H9 (cell line): ENCODE measurements at regions not wholly inside any gene's neighbourhood (a gene's known extent, or its start where the extent isn't known, plus 50 kb on each side); places are given as distances from the start of the nearest gene placed in this dataset.

Experiments used
- DNase-seq: peaks from one replicate; pipeline ENCODE4 v3.0.0-alpha.2; 2017
- H2AFZ ChIP-seq: one replicate; pipeline ENCODE4 v1.6.1; 2013; ENCODE audit warnings: mild to moderate bottlenecking, low read length, control low read depth, moderate library complexity
- H2AK5ac ChIP-seq: 2 replicates; pipeline ENCODE4 v1.6.1; 2013; ENCODE audit warnings: low read length, control low read depth, mixed read lengths; ENCODE audit not compliant: insufficient read length
- H2BK120ac ChIP-seq: one replicate; pipeline ENCODE4 v1.6.1; 2013; ENCODE audit warnings: low read depth, mild to moderate bottlenecking, low read length, control low read depth, inconsistent platforms; ENCODE audit not compliant: poor library complexity, severe bottlenecking
- H2BK12ac ChIP-seq: 2 replicates; pipeline ENCODE4 v1.6.1; 2013; ENCODE audit warnings: low read length, control low read depth, mixed read lengths, low read depth; ENCODE audit not compliant: insufficient read length
- H2BK15ac ChIP-seq: 2 replicates; pipeline ENCODE4 v1.6.1; 2013; ENCODE audit warnings: low read depth, low read length, control low read depth
- H2BK20ac ChIP-seq: one replicate; pipeline ENCODE4 v1.6.1; 2013; ENCODE audit warnings: low read depth, mild to moderate bottlenecking, low read length, control low read depth, inconsistent platforms; ENCODE audit not compliant: poor library complexity, severe bottlenecking
- H2BK5ac ChIP-seq: 2 replicates; pipeline ENCODE4 v1.6.1; 2013; ENCODE audit warnings: low read length, control low read depth, mixed read lengths; ENCODE audit not compliant: insufficient read length
- H3K14ac ChIP-seq: 2 replicates; pipeline ENCODE4 v1.6.1; 2013; ENCODE audit warnings: low read length, control low read depth; ENCODE audit not compliant: insufficient read depth
- H3K18ac ChIP-seq: 2 replicates; pipeline ENCODE4 v1.6.1; 2013; ENCODE audit warnings: low read depth, mild to moderate bottlenecking, mixed read lengths, low read length, control low read depth; ENCODE audit not compliant: insufficient read length
- H3K23ac ChIP-seq: 2 replicates; pipeline ENCODE4 v1.6.1; 2013; ENCODE audit warnings: low read length, control low read depth, mixed read lengths, low read depth; ENCODE audit not compliant: insufficient read length
- H3K23me2 ChIP-seq: 2 replicates; pipeline ENCODE4 v1.6.1; 2013; ENCODE audit warnings: low read depth, mild to moderate bottlenecking, mixed read lengths, low read length, control low read depth; ENCODE audit not compliant: insufficient read length, poor library complexity, severe bottlenecking
- H3K27ac ChIP-seq: 2 replicates; pipeline ENCODE4 v1.5.1; 2013; ENCODE audit warnings: low read length, control low read depth, mixed read lengths, low read depth; ENCODE audit not compliant: insufficient read length
- H3K27me3 ChIP-seq: 2 replicates; pipeline ENCODE4 v1.6.1; 2013; ENCODE audit warnings: low read length, control low read depth, inconsistent platforms; ENCODE audit not compliant: insufficient read depth
- H3K4ac ChIP-seq: 2 replicates; pipeline ENCODE4 v1.6.1; 2013; ENCODE audit warnings: low read depth, mild to moderate bottlenecking, control low read depth, inconsistent platforms, low read length, moderate library complexity
- H3K4me1 ChIP-seq: 2 replicates; pipeline ENCODE4 v1.6.1; 2013; ENCODE audit warnings: low read length, control low read depth, inconsistent platforms; ENCODE audit not compliant: insufficient read depth
- H3K4me2 ChIP-seq: 2 replicates; pipeline ENCODE4 v1.6.1; 2013; ENCODE audit warnings: low read length, control low read depth, mixed read lengths; ENCODE audit not compliant: insufficient read length, insufficient read depth
- H3K56ac ChIP-seq: 2 replicates; pipeline ENCODE4 v1.6.1; 2013; ENCODE audit warnings: low read depth, mild to moderate bottlenecking, mixed read lengths, low read length, control low read depth; ENCODE audit not compliant: insufficient read length
- H3K79me1 ChIP-seq: 2 replicates; pipeline ENCODE4 v1.6.1; 2013; ENCODE audit warnings: low read depth, mild to moderate bottlenecking, moderate library complexity, low read length, control low read depth, inconsistent platforms; ENCODE audit not compliant: insufficient read depth, poor library complexity, severe bottlenecking
- H3K79me2 ChIP-seq: 2 replicates; pipeline ENCODE4 v1.6.1; 2013; ENCODE audit warnings: low read length, control low read depth, inconsistent platforms; ENCODE audit not compliant: insufficient read depth
- H3K9ac ChIP-seq: 2 replicates; pipeline ENCODE4 v1.6.1; 2013; ENCODE audit warnings: low read length, control low read depth, mixed read lengths; ENCODE audit not compliant: insufficient read length; ENCODE audit errors: extremely low read depth
- H3K9me3 ChIP-seq: one replicate; pipeline ENCODE4 v1.6.1; 2013; ENCODE audit warnings: low read depth, low read length, inconsistent platforms; ENCODE audit not compliant: control insufficient read depth
- H3T11ph ChIP-seq: one replicate; pipeline ENCODE4 v1.6.1; 2013; ENCODE audit warnings: mild to moderate bottlenecking, low read length, control low read depth, inconsistent platforms
- H4K20me1 ChIP-seq: one replicate; pipeline ENCODE4 v1.6.1; 2013; ENCODE audit not compliant: control insufficient read depth, insufficient read length, insufficient read depth
- H4K5ac ChIP-seq: 2 replicates; pipeline ENCODE4 v1.6.1; 2013; ENCODE audit warnings: low read depth, mild to moderate bottlenecking, mixed read lengths, low read length, control low read depth; ENCODE audit not compliant: insufficient read length
- H4K8ac ChIP-seq: replicated peaks from 2 replicates; pipeline ENCODE4 v1.6.1; 2013; ENCODE audit warnings: low read length, control low read depth, mixed read lengths, low read depth; ENCODE audit not compliant: insufficient read length
- H4K91ac ChIP-seq: 2 replicates; pipeline ENCODE4 v1.6.1; 2013; ENCODE audit warnings: low read depth, mild to moderate bottlenecking, moderate library complexity, mixed read lengths, low read length, control low read depth; ENCODE audit not compliant: insufficient read length
- H3K27ac Mint-ChIP-seq, 3 experiments: 2 replicates in 2 of 3; 3 replicates in 1 of 3; pipeline ENCODE4 v1.8.0; 2020 to 2021; ENCODE audit warnings: mixed read lengths in 3 of 3, mild to moderate bottlenecking in 1 of 3, moderate library complexity in 1 of 3
- H3K27me3 Mint-ChIP-seq: 2 replicates; pipeline ENCODE4 v1.8.0; 2021; ENCODE audit warnings: low read depth, mild to moderate bottlenecking, moderate library complexity, mixed read lengths
- H3K36me3 Mint-ChIP-seq, 3 experiments: 2 replicates in 2 of 3; 3 replicates in 1 of 3; pipeline ENCODE4 v1.8.0; 2020 to 2021; ENCODE audit warnings: low read depth in 3 of 3, mixed read lengths in 3 of 3; ENCODE audit not compliant: insufficient read depth in 1 of 3
- H3K4me1 Mint-ChIP-seq, 2 experiments: 2 replicates each; pipeline ENCODE4 v1.8.0; 2020; ENCODE audit warnings: mixed read lengths in 2 of 2
- H3K4me3 Mint-ChIP-seq, 2 experiments: 2 replicates in 1 of 2; 3 replicates in 1 of 2; pipeline ENCODE4 v1.8.0; 2020 to 2021; ENCODE audit warnings: mild to moderate bottlenecking in 2 of 2, mixed read lengths in 2 of 2, moderate library complexity in 1 of 2
- H3K9me3 Mint-ChIP-seq, 2 experiments: 2 replicates in 1 of 2; 3 replicates in 1 of 2; pipeline ENCODE4 v1.8.0; 2020; ENCODE audit warnings: mild to moderate bottlenecking in 2 of 2, mixed read lengths in 2 of 2, moderate library complexity in 1 of 2
- CTCF ChIP-seq: fragments of 200-600 bp; sonication (generic); conservative IDR thresholded peaks from 3 replicates; pipeline ENCODE4 v1.8.0; 2021; ENCODE audit warnings: antibody characterized with exemption, mild to moderate bottlenecking
- WGBS: extraction: QIAGEN DNeasy Blood & Tissue Kit; methylation state at CpG from one replicate; pipeline ENCODE4 v1.1.7; 2013; ENCODE audit warnings: missing lambda C conversion rate, low lambda C conversion rate, mixed read lengths; ENCODE audit not compliant: insufficient read length; ENCODE audit errors: extremely low coverage; 5-methylcytosine and 5-hydroxymethylcytosine counted together

- no peaks in the 10 kb centered on the region for H3K23me2 ChIP-seq
- no CpG with 5 or more reads among the region's 6 CpGs for WGBS
- no peak overlapping the region for H3K23ac ChIP-seq
- TF ChIP-seq CTCF: no peak
- no peak overlapping the region for H2BK20ac ChIP-seq
- no peak overlapping the region for H3K56ac ChIP-seq
- no peak overlapping the region for H2BK5ac ChIP-seq
- Mint-ChIP-seq H3K9me3 (peaks cover 5 to 8% of the 10 kb centered on the region in 2 experiments; a peak in 4 of 5 replicates), H3K27me3 (no peaks in the 10 kb centered on the region), H3K27ac (peak overlapping the region in 1 of 3 experiments; percentile 17; a peak in 2 of 7 replicates), H3K4me1 (peaks cover 19 to 20% of the 10 kb centered on the region in 2 experiments), H3K36me3 (peaks cover 3 to 17% (median 15%) of the 10 kb centered on the region in 3 experiments; a peak in 5 of 7 replicates), H3K4me3 (no peak overlapping the region)
- H4K91ac ChIP-seq: no peak overlapping the region
- H3K79me1 ChIP-seq: no peaks in the 10 kb centered on the region
- H4K20me1 ChIP-seq: no peaks in the 10 kb centered on the region
- no peak overlapping the region for H4K8ac ChIP-seq
- no peak overlapping the region for H3K4me2 ChIP-seq
- H2BK12ac ChIP-seq: no peak overlapping the region
- H2AFZ ChIP-seq: no peak overlapping the region
- H2AK5ac ChIP-seq: no peak overlapping the region
- no peak for DNase-seq
- H3K18ac ChIP-seq: no peak overlapping the region
- H3T11ph ChIP-seq: no peak overlapping the region
- no peak overlapping the region for H3K4ac ChIP-seq
- no peak overlapping the region for H3K9ac ChIP-seq
- no peaks in the 10 kb centered on the region for H3K4me1 ChIP-seq
- no peak overlapping the region for H3K14ac ChIP-seq
- H3K27ac ChIP-seq: no peak overlapping the region
- no peak overlapping the region for H2BK120ac ChIP-seq
- no peaks in the 10 kb centered on the region for H3K79me2 ChIP-seq
- no peaks in the 10 kb centered on the region for H3K27me3 ChIP-seq
- H4K5ac ChIP-seq: no peak overlapping the region
- H2BK15ac ChIP-seq: no peak overlapping the region
- H3K9me3 ChIP-seq: peaks cover 7% of the 10 kb centered on the region
Measured at GRCh38 chr6:140485740-140486449, 1111.4 kb upstream of the CITED2 start.
